Natural killer cell (primary cell): ENCODE measurements at regions not wholly inside any gene's neighbourhood (a gene's known extent, or its start where the extent isn't known, plus 50 kb on each side); places are given as distances from the start of the nearest gene placed in this dataset.

ENCODE experiments used
- ATAC-seq, 3 donors: fragments of 150-1000 bp in 2 of 3; fragments of 200-7000 bp in 1 of 3; cut with Tn5 transposase; 1 replicate in 1 of 3; 2 replicates in 2 of 3; pipeline ENCODE4 v1.10.0; 2021; ENCODE audit warnings: mild to moderate bottlenecking in 2 of 3, moderate library complexity in 2 of 3
- DNase-seq, 2 donors: peaks; one replicate each; pipeline versions ENCODE4 v3.0.0 to v3.0.0-alpha.2; 2013 to 2021; ENCODE audit warnings: mixed read lengths in 1 of 2
- H3K27ac ChIP-seq: one replicate; pipeline ENCODE4 v1.5.1; 2013; ENCODE audit warnings: mild to moderate bottlenecking, low read length
- H3K27me3 ChIP-seq: one replicate; pipeline ENCODE4 v1.6.1; 2013; ENCODE audit warnings: low read length; ENCODE audit not compliant: control insufficient read depth, insufficient read depth
- H3K36me3 ChIP-seq: one replicate; pipeline ENCODE4 v1.6.1; 2013; ENCODE audit warnings: low read length; ENCODE audit not compliant: control insufficient read depth, insufficient read depth
- H3K4me1 ChIP-seq: one replicate; pipeline ENCODE4 v1.6.1; 2013; ENCODE audit warnings: low read length; ENCODE audit not compliant: control insufficient read depth, insufficient read depth
- H3K4me3 ChIP-seq: one replicate; pipeline ENCODE4 v1.5.1; 2013; ENCODE audit warnings: low read length
- H3K9me3 ChIP-seq: one replicate; pipeline ENCODE4 v1.6.1; 2013; ENCODE audit warnings: low read length; ENCODE audit not compliant: control insufficient read depth, insufficient read depth
- H3K27ac Mint-ChIP-seq, 2 donors: one replicate each; pipeline ENCODE4 v1.8.0; 2022; ENCODE audit warnings: mild to moderate bottlenecking in 2 of 2, mixed read lengths in 2 of 2, moderate library complexity in 1 of 2
- H3K27me3 Mint-ChIP-seq, 2 donors: one replicate each; pipeline ENCODE4 v1.8.0; 2022; ENCODE audit warnings: low read depth in 2 of 2, mixed read lengths in 2 of 2
- H3K36me3 Mint-ChIP-seq: one replicate; pipeline ENCODE4 v1.8.0; 2022; ENCODE audit warnings: mixed read lengths
- H3K4me1 Mint-ChIP-seq, 2 donors: one replicate each; pipeline ENCODE4 v1.8.0; 2022; ENCODE audit warnings: mixed read lengths in 2 of 2
- H3K4me3 Mint-ChIP-seq: one replicate; pipeline ENCODE4 v1.8.0; 2022; ENCODE audit warnings: mild to moderate bottlenecking, moderate library complexity, mixed read lengths
- H3K9me3 Mint-ChIP-seq, 2 donors: one replicate each; pipeline ENCODE4 v1.8.0; 2022; ENCODE audit warnings: mixed read lengths in 2 of 2
- CTCF ChIP-seq: fragments of 200-600 bp; IDR thresholded peaks from one replicate; pipeline ENCODE4 v1.8.0; 2022; ENCODE audit warnings: antibody characterized with exemption
- WGBS: methylation state at CpG from one replicate; pipeline ENCODE4 v1.1.7; 2013; ENCODE audit warnings: missing lambda C conversion rate; ENCODE audit not compliant: insufficient coverage; 5-methylcytosine and 5-hydroxymethylcytosine counted together
- intact Hi-C: fragments of 100-400 bp; cut with micrococcal nuclease; formaldehyde crosslinking; loops from one replicate; pipeline ENCODE4 v1.14.2; 2022

- H3K4me3 Mint-ChIP-seq = no peak overlapping the region
- H3K9me3 ChIP-seq = no peaks in the 10 kb centered on the region
- no peak overlapping the region for H3K27ac ChIP-seq
- H3K4me1 ChIP-seq = no peaks in the 10 kb centered on the region
- no peak overlapping the region for H3K27ac Mint-ChIP-seq
- H3K27me3 Mint-ChIP-seq = peaks cover 0 to 6% of the 10 kb centered on the region in 2 donors
- H3K27me3 ChIP-seq = no peaks in the 10 kb centered on the region
- no peaks in the 10 kb centered on the region for H3K4me1 Mint-ChIP-seq
- H3K36me3 ChIP-seq = no peaks in the 10 kb centered on the region
- ATAC-seq = no peak
- no peak overlapping the region for H3K4me3 ChIP-seq
- H3K9me3 Mint-ChIP-seq = peaks cover 0 to 4% of the 10 kb centered on the region in 2 donors
- intact Hi-C loops = no loop called here
- H3K36me3 Mint-ChIP-seq = no peaks in the 10 kb centered on the region
- no peak for DNase-seq
- TF ChIP-seq CTCF = no peak
These were observed 96.8 kb downstream of the TMEM26 start for GRCh38 chr10:61356354-61356753.

- no peak overlapping the region for H3K4me3 Mint-ChIP-seq
- H3K36me3 ChIP-seq = no peaks in the 10 kb centered on the region
- no peak overlapping the region for H3K27ac Mint-ChIP-seq
- no peaks in the 10 kb centered on the region for H3K4me1 ChIP-seq
- H3K36me3 Mint-ChIP-seq = no peaks in the 10 kb centered on the region
- H3K27me3 ChIP-seq = no peaks in the 10 kb centered on the region
- H3K4me3 ChIP-seq = no peak overlapping the region
- no peaks in the 10 kb centered on the region for H3K4me1 Mint-ChIP-seq
- no peak for ATAC-seq
- H3K9me3 ChIP-seq = no peaks in the 10 kb centered on the region
- peaks cover 0 to 6% of the 10 kb centered on the region in 2 donors for H3K27me3 Mint-ChIP-seq
- peaks cover 0 to 4% of the 10 kb centered on the region in 2 donors for H3K9me3 Mint-ChIP-seq
- no peak for TF ChIP-seq CTCF
- no peak overlapping the region for H3K27ac ChIP-seq
- WGBS = 100% methylated on average over 1 of the region's 1 CpG
- DNase-seq = no peak
- intact Hi-C loops = no loop called here
These were observed 98.0 kb downstream of the TMEM26 start for GRCh38 chr10:61355211-61355610.

- WGBS = no CpG with 5 or more reads among the region's 2 CpGs
- Histone ChIP-seq H3K27ac (no peak overlapping the region), H3K36me3 (no peaks in the 10 kb centered on the region), H3K4me1 (no peaks in the 10 kb centered on the region), H3K9me3 (no peaks in the 10 kb centered on the region), H3K27me3 (no peaks in the 10 kb centered on the region), H3K4me3 (no peak overlapping the region)
- intact Hi-C loops = no loop called here
- no peak for DNase-seq
- no peak for ATAC-seq
- no peak for TF ChIP-seq CTCF
- Mint-ChIP-seq H3K9me3 (peaks cover 0 to 4% of the 10 kb centered on the region in 2 donors), H3K27me3 (peaks cover 0 to 6% of the 10 kb centered on the region in 2 donors), H3K27ac (no peak overlapping the region), H3K4me1 (no peaks in the 10 kb centered on the region), H3K4me3 (no peak overlapping the region), H3K36me3 (no peaks in the 10 kb centered on the region)
These were observed 98.7 kb downstream of the TMEM26 start for GRCh38 chr10:61354401-61354975.

- H3K27me3 Mint-ChIP-seq = peaks cover 0 to 6% of the 10 kb centered on the region in 2 donors
- no peak overlapping the region for H3K27ac ChIP-seq
- H3K9me3 ChIP-seq = no peaks in the 10 kb centered on the region
- no peak overlapping the region for H3K27ac Mint-ChIP-seq
- no peaks in the 10 kb centered on the region for H3K4me1 ChIP-seq
- intact Hi-C loops = no loop called here
- H3K36me3 ChIP-seq = no peaks in the 10 kb centered on the region
- peaks cover 0 to 4% of the 10 kb centered on the region in 2 donors for H3K9me3 Mint-ChIP-seq
- no peak for TF ChIP-seq CTCF
- H3K4me3 Mint-ChIP-seq = no peak overlapping the region
- WGBS = no CpG with 5 or more reads among the region's 1 CpG
- H3K36me3 Mint-ChIP-seq = no peaks in the 10 kb centered on the region
- ATAC-seq = no peak
- H3K4me3 ChIP-seq = no peak overlapping the region
- no peaks in the 10 kb centered on the region for H3K4me1 Mint-ChIP-seq
- peaks cover 2% of the 10 kb centered on the region for H3K27me3 ChIP-seq
- no peak for DNase-seq
These were observed 102.4 kb downstream of the TMEM26 start for GRCh38 chr10:61350794-61351193.
